ACHN (cell line): ENCODE measurements at regions not wholly inside any gene's neighbourhood (a gene's known extent, or its start where the extent isn't known, plus 50 kb on each side); places are given as distances from the start of the nearest gene placed in this dataset.
"Not testable (repeated sequence)": the region's sequence is repeated elsewhere in the genome, so short reads cannot be mapped to it uniquely, and the experiment has no call there.

Experiments used
- DNase-seq: peaks from one replicate; pipeline ENCODE4 v3.0.0-alpha.2; 2015
- in situ Hi-C: cut with HindIII; loops from 2 replicates; pipeline ENCODE4 v1.10.0; 2017; ENCODE audit warnings: low sequenced_read_pairs, low pct_ligation_motif_present, low pct_unique_long_range_greater_than_20kb

DNA sequence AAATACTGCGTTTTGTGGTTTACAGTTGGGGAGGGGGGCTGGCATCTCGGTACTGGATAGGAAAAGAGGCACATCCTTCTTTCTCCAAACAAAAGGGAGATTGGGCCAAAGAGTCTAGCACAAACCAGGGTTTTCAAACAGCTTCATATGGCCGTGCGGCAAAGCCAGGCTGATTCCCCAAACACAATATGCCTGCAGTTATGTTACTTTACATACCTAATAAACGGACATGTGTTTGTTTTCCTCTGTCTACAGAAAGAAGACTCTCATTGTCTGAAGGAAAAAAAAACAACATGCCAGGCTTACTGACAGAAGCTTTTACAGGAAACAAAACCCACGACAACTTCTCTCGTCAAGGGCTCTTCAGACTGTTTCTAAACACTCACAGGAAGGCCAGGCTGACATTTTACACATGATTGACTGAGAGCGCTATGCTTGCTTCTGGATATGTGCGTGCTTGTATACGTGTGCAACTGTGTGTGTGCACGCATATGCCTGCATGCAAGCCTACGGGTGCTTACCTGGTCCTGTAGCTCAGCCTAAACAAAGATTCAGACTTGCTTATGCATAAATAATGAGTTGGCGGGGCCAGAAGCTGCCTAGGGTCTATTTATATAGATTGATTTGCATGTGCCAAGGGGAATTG, 461.0 kb upstream of the C16orf82 start:
- no peak for DNase-seq
- in situ Hi-C loops: no loop called here

DNA sequence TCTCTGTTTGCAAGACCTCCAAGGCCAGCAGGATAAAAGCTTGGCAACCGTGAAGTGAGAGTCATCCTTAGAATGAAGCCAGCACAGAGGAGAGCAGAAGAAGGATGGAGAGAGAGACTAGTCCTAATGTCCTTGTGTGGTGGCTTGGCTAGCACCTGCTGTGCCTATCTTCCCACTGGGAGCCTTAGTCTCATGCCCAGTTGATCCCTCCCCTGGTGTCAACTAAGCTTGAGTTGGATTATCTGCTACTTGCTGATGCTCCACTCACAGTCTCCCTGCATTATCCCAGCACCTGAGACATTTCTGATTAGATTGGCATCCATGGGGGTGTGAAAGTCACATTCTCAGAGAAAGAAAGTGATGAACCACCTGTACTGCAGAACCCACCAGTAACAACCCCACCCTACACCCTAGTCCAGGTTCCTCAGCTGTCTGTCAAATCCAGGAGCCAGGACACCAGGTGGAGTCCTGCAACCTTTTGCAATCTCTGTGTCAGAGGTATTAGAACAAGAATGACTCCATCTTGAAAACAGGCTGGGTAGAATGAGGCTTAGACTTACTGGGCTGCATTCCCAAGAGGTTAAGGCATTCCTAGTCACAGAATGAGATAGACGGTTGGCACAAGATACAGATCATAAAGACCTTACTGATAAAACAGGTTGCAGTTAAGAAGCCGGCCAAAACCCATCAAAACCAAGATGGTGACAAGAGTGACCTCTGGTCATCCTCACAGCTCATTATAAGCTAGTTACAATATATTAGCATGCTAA, 460.2 kb upstream of the C16orf82 start:
- DNase-seq: no peak
- in situ Hi-C loops: no loop called here

DNA sequence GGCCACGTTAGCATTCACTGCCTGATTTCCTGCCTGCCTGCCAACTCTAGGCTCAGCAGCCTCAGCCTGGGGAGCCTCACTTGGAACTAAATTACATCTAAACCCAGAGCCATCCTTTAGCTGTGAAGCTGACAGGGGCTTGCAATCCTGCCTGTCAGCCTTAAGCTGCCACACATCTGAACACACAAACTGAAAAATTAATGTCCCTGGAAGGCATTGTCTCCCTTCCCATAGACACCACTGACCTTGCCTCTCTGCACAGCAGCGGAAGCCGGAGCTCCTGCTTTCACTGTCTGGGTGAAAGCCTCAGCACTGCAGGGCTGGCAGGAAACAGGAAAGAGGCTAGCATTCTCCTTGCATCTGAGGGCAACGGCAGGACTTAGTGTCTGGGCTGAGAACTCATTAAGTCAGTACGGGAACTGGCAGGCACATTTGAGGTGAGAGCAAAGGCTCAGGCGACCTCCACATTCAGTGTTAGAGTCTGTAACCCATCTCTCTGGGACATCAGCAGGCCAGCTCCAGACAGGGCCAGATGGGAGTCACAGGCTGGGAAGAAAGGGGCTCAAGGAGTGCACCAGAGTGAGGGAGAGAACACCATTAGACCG, 452.4 kb upstream of the C16orf82 start:
- DNase-seq: no peak
- in situ Hi-C loops: no loop called here

DNA sequence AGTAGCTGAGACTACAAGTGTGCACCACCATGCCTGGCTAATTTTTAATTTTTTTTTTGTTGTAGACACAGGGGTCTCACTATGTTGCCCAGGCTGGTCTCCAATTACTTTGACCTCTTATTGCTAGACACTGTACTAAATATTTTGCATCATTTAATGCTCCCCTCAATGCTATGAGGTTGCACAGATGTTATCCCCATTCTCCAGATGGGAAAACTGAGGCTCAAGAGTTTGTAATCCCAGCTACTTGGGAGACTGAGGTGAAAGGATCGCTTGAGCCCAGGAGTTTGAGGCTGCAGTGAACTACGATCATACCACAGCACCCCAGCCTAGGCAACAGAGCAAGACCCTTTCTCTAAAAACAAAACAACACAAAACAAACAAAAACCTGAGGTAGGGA, 443.3 kb upstream of the C16orf82 start:
- DNase-seq: no peak
- in situ Hi-C loops: no loop called here

- in situ Hi-C loops: no loop called here
- no peak for DNase-seq
Observed at GRCh38 chr16:26627958-26628357, 438.8 kb upstream of the C16orf82 start.

- DNase-seq, in situ Hi-C loops: not testable (repeated sequence)
Observed at GRCh38 chr16:26631365-26631764, 435.4 kb upstream of the C16orf82 start.

DNA sequence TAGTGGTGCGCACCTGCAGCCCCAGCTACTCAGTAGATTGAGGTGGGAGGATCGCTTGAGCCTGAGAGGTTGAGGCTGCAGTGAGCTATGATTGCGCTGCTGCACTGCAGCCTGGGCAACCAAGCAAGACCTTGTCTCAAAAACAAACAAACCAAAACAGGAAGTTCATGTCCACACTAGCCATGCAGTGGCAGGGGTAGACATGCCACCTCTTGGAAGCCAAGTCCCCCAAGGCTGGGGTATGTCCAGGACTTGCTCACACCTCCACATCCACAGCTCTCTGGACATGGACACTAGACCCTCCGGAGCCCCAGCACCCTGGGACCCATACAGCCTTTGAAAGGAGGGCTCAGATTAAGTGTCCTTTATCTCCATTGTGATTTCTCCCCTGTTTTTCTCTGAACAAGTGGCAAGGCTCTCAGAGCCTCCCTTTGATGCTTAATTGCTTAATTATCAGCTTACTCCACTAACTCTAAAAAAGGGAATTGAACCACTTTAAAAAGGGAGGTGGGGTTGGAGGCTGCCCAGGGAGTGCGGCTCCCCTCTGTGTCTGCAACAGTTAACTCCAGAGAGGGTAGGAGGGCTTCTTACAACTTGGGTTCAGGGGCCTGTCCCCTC, 424.6 kb upstream of the C16orf82 start:
- no peak for DNase-seq

DNA sequence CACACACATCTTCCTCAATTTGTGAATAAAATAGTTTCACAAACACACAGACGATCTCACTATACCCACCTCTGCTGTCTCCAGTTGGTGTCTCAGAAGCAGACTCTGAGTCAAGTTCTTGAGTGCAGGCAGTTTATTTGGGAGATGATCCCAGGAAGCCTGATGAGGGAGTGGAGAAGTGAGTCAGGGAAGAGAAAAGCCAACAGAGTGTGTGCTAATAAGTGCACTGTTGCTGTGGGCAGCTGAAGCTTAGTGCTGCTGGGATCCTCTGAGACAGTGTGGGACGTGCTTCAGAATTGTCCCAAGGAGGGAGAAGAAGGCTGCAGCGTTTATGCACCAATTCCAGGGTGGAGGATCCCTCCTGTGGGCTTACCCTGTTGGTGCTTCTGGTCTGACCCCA, 423.2 kb upstream of the C16orf82 start:
- in situ Hi-C loops: no loop called here
- DNase-seq: no peak

More for the DNA sequence above, 424.6 kb upstream of the C16orf82 start:
- in situ Hi-C loops: no loop called here

GRCh38 chr16:26644912-26645543, 421.7 kb upstream of the C16orf82 start:
- no peak for DNase-seq
- in situ Hi-C loops: no loop called here

DNA sequence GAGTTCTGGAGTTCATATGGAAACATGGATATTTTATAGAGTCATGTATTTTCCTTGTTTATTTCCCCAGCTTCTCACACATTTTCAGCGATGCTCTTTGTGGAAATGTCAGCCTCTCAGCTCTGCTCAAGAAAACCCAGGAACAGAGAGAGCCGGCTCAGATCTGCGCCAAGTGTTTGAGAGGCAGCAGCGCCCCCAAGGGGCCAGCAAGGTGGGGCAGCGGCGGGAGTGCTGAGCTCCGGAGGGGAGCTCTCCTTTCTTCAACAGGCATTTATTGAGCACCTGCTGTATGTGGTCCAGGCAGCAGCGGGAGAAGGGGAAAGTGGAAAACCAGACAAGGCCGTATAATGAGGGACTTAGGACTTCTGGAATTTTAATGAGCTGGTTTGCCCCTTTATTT, 421.1 kb upstream of the C16orf82 start:
- in situ Hi-C loops: no loop called here
- peak; percentile 8 for DNase-seq

DNA sequence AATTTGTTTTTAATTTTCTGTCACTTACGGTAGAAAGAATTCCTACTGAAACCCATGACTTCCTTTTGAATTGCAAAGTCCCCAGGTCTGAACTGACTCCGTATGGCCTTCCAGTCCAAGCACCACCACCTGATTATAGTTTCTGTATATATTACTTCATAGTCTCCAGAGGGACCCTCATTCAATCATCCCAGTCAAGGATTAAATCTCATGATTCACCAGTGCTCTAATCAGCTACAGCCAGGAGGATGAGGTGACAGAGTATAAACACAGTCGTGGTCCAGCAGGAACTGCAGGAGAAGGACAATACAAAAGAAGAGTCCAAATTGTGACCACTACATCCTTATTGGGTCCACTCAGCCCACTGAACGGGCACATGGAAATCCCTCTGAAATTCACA, 418.9 kb upstream of the C16orf82 start:
- no peak for DNase-seq
- in situ Hi-C loops: no loop called here

GRCh38 chr16:26648851-26649250, 417.9 kb upstream of the C16orf82 start:
- in situ Hi-C loops: no loop called here
- DNase-seq: no peak

DNA sequence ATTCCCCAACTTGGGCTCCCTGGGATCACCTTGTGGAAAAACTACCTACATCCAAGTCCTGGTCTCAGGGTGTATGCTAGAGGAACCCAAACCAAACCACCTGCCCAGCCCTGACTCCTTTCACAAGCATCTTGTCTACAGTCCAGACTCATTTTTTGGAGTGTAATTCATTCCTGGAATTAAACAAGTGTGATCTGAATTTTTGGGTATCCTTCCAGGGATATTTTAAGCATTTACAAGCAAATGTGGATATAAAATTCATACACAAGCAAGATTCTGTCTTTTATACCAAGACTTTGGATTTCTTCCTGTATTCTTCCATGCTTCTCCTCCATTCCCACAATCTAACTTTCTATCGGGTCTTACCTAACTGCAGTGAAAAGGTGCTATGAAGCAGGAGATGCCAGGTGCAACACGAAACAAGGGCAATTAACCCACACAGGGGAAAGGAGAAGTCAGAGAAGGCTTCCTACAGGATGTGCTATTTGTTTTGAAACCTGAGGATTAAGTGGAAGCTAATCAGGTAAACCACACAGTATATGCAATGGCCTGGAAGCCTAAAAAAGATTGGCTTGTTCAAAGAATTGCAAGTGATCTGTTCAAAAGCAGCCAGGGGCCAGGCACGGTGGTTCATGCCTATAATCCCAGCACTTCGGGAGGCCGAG, 417.2 kb upstream of the C16orf82 start:
- DNase-seq: no peak
- in situ Hi-C loops: no loop called here

GRCh38 chr16:26651464-26651863, 415.3 kb upstream of the C16orf82 start:
- DNase-seq: no peak
- in situ Hi-C loops: no loop called here

DNA sequence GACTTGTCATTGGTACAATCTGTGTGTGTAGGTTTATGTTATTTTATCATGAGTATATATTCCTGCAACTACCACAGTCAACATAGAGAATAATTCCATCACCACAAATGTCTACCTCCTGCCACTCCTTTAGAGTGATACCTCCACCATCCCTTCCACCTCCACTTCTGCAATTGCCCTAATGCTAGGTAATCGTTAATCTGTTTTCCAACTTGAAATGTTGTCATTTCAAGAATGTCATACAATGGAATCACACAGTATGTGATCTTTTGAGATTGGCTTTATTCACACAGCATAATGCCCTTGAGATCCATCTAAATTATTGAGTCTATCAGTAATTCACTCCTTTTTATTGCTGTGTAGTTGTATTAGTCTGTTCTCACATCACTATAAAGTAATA, 414.8 kb upstream of the C16orf82 start:
- no peak for DNase-seq
- in situ Hi-C loops: no loop called here

- in situ Hi-C loops: no loop called here
- DNase-seq: no peak
Observed at GRCh38 chr16:26658486-26658885, 408.2 kb upstream of the C16orf82 start.

GRCh38 chr16:26658915-26659314, 407.8 kb upstream of the C16orf82 start:
- in situ Hi-C loops: no loop called here
- DNase-seq: no peak

DNA sequence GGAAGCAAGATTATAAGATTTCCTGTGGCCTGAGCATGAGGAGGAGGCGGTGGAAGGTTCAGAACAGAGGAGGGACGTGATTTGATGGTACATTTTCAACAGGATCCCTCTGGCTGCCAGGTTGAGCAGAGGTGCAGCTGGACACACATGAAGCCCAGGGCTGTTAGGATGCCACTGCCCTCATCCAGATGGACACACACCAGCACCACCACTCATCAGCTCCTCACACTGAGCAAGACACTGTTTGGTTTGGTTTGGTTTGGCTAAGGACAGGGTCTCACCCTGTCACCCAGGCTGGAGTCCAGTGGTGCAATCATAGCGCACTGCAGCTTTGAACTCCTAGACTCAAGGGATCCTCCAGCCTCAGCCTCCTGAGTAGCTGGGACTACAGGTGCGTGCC, 402.6 kb upstream of the C16orf82 start:
- DNase-seq: no peak
- in situ Hi-C loops: no loop called here
